Smooth muscle cell (in vitro differentiated cells): ENCODE measurements at regions not wholly inside any gene's neighbourhood (a gene's known extent, or its start where the extent isn't known, plus 50 kb on each side); places are given as distances from the start of the nearest gene placed in this dataset.

ENCODE experiments used
- DNase-seq: peaks from one replicate; lab custom pipeline; 2025; ENCODE audit not compliant: unreplicated experiment; lab: John Stamatoyannopoulos, UW
- H2AFZ ChIP-seq: fragments of 200-600 bp; sonication (generic); 2 replicates; pipeline ENCODE4 v1.6.0; 2016; ENCODE audit warnings: antibody characterized with exemption, low read depth, mild to moderate bottlenecking
- H3F3A ChIP-seq: fragments of 200-600 bp; sonication (generic); 2 replicates; pipeline ENCODE4 v1.6.0; 2017; ENCODE audit warnings: antibody characterized with exemption, low read depth
- H3K27ac ChIP-seq: fragments of 200-600 bp; sonication (generic); 2 replicates; pipeline ENCODE4 v1.5.1; 2016; ENCODE audit warnings: low read depth, mild to moderate bottlenecking
- H3K27me3 ChIP-seq: fragments of 200-600 bp; sonication (generic); 2 replicates; pipeline ENCODE4 v1.6.1; 2016; ENCODE audit warnings: low read depth, mild to moderate bottlenecking
- H3K36me3 ChIP-seq: fragments of 200-600 bp; sonication (generic); 2 replicates; pipeline ENCODE4 v1.5.1; 2016; ENCODE audit warnings: low read depth
- H3K4me1 ChIP-seq: fragments of 200-600 bp; sonication (generic); 2 replicates; pipeline ENCODE4 v1.5.1; 2016; ENCODE audit warnings: low read depth
- H3K4me2 ChIP-seq: fragments of 200-600 bp; sonication (generic); 2 replicates; pipeline ENCODE4 v1.6.0; 2016; ENCODE audit warnings: mild to moderate bottlenecking
- H3K4me3 ChIP-seq: fragments of 200-600 bp; sonication (generic); 2 replicates; pipeline ENCODE4 v1.5.1; 2016; ENCODE audit warnings: mild to moderate bottlenecking
- H3K79me2 ChIP-seq: fragments of 200-600 bp; sonication (generic); 2 replicates; pipeline ENCODE4 v1.6.0; 2016; ENCODE audit warnings: low read depth, mild to moderate bottlenecking
- H3K9ac ChIP-seq: fragments of 200-600 bp; sonication (generic); 2 replicates; pipeline ENCODE4 v1.6.0; 2016; ENCODE audit warnings: low read depth
- H3K9me3 ChIP-seq: fragments of 200-600 bp; sonication (generic); replicated peaks from 2 replicates; pipeline ENCODE4 v1.5.1; 2016; ENCODE audit warnings: low read depth
- H4K20me1 ChIP-seq: fragments of 200-600 bp; sonication (generic); 2 replicates; pipeline ENCODE4 v1.6.0; 2016; ENCODE audit warnings: low read depth
- WGBS: methylation state at CpG from one replicate; pipeline ENCODE4 v1.1.7; 2016; ENCODE audit warnings: low lambda C conversion rate; 5-methylcytosine and 5-hydroxymethylcytosine counted together
- TF ChIP-seq, protein P1 (sequence below): fragments of 200-600 bp; sonication (generic); IDR thresholded peaks from 2 replicates; pipeline ENCODE4 v1.5.1; 2017; ENCODE audit warnings: borderline replicate concordance, mild to moderate bottlenecking, antibody characterized with exemption; ENCODE audit not compliant: insufficient read depth, poor library complexity, severe bottlenecking

DNA sequence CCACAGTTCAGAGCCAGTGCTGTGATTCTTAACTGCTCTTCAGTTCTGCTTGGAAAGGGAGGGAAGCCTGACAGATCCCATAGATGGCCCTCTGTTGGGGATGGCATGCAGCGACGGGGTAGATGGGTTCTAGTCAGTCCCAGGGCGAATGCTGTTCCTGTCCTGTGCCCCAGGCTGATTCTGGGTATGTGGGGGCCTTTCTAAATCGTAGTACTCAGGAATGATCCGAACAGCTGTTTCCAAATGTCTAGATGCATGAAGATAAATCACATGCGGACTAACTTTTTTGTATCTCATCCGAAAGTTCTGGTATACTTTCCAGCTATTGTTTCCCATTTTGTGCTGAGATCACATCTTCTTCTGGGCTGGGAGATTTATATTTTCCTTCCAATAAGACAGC lies 186.0 kb upstream of the MKI67 start:
- no peaks in the 10 kb centered on the region for H3K36me3 ChIP-seq
- no peaks in the 10 kb centered on the region for H3K9me3 ChIP-seq
- no peak for DNase-seq
- no peak overlapping the region for H3K4me2 ChIP-seq
- H3K4me1 ChIP-seq, result no peaks in the 10 kb centered on the region
- H3K27ac ChIP-seq, result no peak overlapping the region
- 91% methylated on average over 7 of the region's 7 CpGs for WGBS
- H3K27me3 ChIP-seq, result peaks cover 4% of the 10 kb centered on the region
- no peak overlapping the region for H2AFZ ChIP-seq
- no peak overlapping the region for H3K9ac ChIP-seq
- no peaks in the 10 kb centered on the region for H3F3A ChIP-seq
- H3K79me2 ChIP-seq, result no peaks in the 10 kb centered on the region
- TF ChIP-seq, protein P1, sequence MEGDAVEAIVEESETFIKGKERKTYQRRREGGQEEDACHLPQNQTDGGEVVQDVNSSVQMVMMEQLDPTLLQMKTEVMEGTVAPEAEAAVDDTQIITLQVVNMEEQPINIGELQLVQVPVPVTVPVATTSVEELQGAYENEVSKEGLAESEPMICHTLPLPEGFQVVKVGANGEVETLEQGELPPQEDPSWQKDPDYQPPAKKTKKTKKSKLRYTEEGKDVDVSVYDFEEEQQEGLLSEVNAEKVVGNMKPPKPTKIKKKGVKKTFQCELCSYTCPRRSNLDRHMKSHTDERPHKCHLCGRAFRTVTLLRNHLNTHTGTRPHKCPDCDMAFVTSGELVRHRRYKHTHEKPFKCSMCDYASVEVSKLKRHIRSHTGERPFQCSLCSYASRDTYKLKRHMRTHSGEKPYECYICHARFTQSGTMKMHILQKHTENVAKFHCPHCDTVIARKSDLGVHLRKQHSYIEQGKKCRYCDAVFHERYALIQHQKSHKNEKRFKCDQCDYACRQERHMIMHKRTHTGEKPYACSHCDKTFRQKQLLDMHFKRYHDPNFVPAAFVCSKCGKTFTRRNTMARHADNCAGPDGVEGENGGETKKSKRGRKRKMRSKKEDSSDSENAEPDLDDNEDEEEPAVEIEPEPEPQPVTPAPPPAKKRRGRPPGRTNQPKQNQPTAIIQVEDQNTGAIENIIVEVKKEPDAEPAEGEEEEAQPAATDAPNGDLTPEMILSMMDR, result no peak
- H3K4me3 ChIP-seq, result no peak overlapping the region
- no peaks in the 10 kb centered on the region for H4K20me1 ChIP-seq

DNA sequence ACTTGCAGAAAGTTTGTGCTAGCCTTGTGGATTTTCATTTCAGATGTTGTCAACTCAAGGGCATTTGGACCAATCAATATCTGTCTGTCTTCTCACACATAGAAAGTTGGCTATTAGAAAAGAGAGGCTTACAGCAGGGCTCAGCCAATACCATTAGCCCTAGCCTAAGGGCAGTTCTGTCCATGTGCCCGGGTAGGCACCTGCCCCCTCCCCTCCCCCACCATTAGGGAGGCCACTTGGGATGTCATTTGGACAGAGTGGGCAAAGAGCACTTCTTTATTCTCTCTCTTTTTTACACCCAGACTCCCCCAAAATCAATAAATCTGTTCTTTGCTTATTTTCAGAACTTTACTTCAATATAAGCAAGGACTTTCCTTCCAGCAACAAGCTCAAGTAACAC lies 188.5 kb upstream of the MKI67 start:
- no peaks in the 10 kb centered on the region for H3K9me3 ChIP-seq

DNA sequence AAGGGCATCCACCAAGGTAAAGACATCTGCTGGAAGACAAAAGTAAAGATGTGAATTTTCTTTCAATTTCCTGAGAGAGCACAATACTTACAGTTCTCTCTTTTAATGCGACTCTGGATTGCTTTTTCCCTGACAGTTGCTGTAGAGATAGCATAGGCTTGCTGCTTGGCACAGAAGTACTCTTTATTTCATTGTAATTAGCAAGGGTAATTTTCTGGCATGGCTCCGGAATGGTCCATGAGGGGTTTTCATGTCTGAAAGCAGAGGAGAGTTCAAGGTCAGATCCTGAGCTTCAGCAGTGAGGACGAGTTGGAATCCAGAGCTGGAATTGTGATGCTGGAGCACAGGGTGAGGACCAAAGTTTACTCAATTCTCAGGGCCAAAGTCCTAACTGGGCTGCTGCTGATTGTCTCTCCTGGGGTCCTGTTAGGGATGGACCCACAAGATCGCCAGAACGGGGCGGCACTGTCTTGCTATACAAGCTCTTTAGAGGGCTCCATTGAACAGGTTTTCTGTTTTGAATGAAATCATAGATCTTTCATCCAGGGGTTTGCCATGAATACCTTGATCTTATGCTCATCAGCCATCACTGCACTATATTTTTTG lies 190.0 kb upstream of the MKI67 start:
- no peak for DNase-seq

More for the DNA sequence above, 188.5 kb upstream of the MKI67 start:
- no peak overlapping the region for H3K27ac ChIP-seq
- H3K27me3 ChIP-seq, result peaks cover 4% of the 10 kb centered on the region
- no peak overlapping the region for H3K4me2 ChIP-seq
- H4K20me1 ChIP-seq, result no peaks in the 10 kb centered on the region
- no peaks in the 10 kb centered on the region for H3K79me2 ChIP-seq
- TF ChIP-seq, protein P1, result no peak
- H3K36me3 ChIP-seq, result no peaks in the 10 kb centered on the region
- no peak for DNase-seq
- no peak overlapping the region for H3K9ac ChIP-seq
- H3K4me3 ChIP-seq, result no peak overlapping the region
- no peaks in the 10 kb centered on the region for H3F3A ChIP-seq
- H2AFZ ChIP-seq, result no peak overlapping the region
- WGBS, result 81% methylated on average over 1 of the region's 1 CpG
- H3K4me1 ChIP-seq, result no peaks in the 10 kb centered on the region

More for the DNA sequence above, 190.0 kb upstream of the MKI67 start:
- 90% methylated on average over 6 of the region's 6 CpGs for WGBS
- TF ChIP-seq, protein P1, result no peak
- no peak overlapping the region for H3K27ac ChIP-seq
- no peaks in the 10 kb centered on the region for H3K79me2 ChIP-seq
- H3K4me3 ChIP-seq, result no peak overlapping the region
- no peaks in the 10 kb centered on the region for H4K20me1 ChIP-seq
- H3K4me1 ChIP-seq, result no peaks in the 10 kb centered on the region
- no peaks in the 10 kb centered on the region for H3F3A ChIP-seq
- H2AFZ ChIP-seq, result no peak overlapping the region
- H3K4me2 ChIP-seq, result no peak overlapping the region
- no peaks in the 10 kb centered on the region for H3K9me3 ChIP-seq
- no peak overlapping the region for H3K9ac ChIP-seq
- peaks cover 4% of the 10 kb centered on the region for H3K27me3 ChIP-seq
- no peaks in the 10 kb centered on the region for H3K36me3 ChIP-seq
